ENCODE measurements at regions not wholly inside any gene's neighbourhood (a gene's known extent, or its start where the extent isn't known, plus 50 kb on each side); places are given as distances from the start of the nearest gene placed in this dataset.

- no peak for TF ChIP-seq CTCF (IDR thresholded peaks at IDR 0.05)
- no peak for TF ChIP-seq POLR2A (IDR thresholded peaks at IDR 0.05)
Measured at GRCh38 chr2:224122542-224122941, 83.5 kb upstream of the SERPINE2 start.

Data from lower leg skin (tissue), 3 donors.